Inflammatory macrophage (primary cell): ENCODE measurements at regions not wholly inside any gene's neighbourhood (a gene's known extent, or its start where the extent isn't known, plus 50 kb on each side); places are given as distances from the start of the nearest gene placed in this dataset.
A peak's percentile ranks its signal among the peaks of the same experiment; 100 is the strongest.

Experiments
- DNase-seq, 2 donors: peaks; one replicate each; pipeline ENCODE4 v3.0.0-alpha.2; 2020 to 2022

GRCh38 chrX:3257471-3257870 is 89.0 kb downstream of the MXRA5 start:
- DNase-seq, result no peak

DNA sequence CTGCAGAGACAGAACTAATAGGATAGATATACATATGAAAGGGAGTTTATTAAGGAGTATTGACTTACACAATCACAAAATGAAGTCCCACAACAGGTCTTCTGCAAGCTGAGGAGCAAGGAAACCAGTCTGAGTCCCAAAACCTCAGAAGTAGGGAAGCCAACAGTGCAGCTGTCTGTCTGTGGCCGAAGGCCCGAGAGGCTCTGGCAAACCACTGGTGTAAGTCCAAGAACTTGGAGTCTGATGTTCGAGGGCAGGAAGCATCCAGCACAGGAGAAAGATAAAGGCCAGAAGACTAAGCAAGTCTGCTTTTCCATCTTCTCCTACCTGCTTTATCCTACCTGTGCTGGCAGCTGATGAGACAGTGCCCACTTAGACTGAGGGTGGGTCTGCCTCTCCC is 89.6 kb downstream of the MXRA5 start:
- DNase-seq, result no peak

- DNase-seq, result peak; percentile 60 to 66
Measured at GRCh38 chrX:3252744-3253143, 93.7 kb downstream of the MXRA5 start.

GRCh38 chrX:3250966-3251365 is 95.5 kb downstream of the MXRA5 start:
- no peak for DNase-seq

DNA sequence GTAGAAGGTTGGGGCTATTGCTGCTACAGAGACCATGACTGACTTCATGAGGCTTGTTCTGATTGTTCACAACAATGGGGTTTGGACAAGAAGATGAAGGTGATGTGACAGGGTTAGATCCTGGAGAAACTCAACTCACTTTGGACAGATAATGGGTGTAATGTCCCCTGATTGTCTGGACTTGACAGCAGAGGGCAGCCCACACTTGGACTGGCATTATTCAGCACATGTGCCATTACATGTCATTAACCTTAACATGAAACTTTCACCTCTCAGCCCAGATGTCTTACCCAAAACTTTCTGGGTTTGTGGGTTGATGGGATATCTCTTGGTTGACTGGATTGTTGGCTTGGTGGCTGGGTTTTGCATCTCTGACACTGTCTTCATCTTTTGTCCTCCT is 101.5 kb downstream of the MXRA5 start:
- peak; percentile 4 to 41 for DNase-seq

DNA sequence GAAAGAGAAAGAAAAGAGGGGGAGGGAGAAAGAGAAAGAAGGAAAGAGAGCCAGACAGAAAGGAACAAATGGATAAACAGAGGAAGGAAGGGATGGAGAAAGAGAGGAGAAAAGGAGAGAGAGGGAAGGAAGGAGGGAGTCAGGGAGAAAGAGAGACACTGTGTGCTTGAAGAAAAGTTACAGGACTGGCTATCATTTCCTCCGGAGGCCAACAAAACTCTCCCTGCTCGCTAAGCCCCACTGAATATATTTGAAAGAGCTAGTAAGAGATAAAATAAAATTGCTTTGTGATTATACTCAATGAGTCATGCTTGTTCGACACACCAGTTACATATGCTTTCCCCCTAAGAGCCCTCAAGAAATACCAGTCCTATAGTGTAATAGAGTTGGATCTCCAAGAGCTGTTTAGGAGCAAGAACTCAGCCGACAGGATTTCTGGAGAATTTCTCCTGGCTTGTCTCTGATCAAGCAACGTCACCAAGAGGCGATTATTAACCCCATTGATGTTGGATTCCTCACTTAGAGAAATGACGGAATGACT is 102.2 kb downstream of the MXRA5 start:
- no peak for DNase-seq

- no peak for DNase-seq
Measured at GRCh38 chrX:3232262-3232923, 114.1 kb downstream of the MXRA5 start.

DNA sequence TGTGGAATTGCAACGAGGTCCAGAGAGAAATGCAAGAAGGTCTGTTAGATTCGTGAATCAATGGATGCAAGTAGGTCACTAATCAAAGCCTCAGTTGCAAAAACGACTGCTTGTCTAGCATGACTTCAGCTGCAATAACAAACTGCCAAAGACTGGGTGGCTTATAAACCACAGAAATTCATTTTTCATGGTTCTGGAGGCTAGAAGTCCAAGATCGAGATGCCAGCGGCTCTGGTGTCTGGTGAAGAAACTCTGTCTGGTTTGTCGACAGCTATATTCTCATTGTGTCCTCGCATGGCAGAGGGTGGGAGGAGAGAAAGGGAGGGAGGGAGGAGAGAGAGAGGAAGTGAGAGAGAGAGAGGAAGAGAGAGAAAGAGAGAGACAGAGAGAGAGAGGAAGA is 114.7 kb downstream of the MXRA5 start:
- DNase-seq, result no peak

DNA sequence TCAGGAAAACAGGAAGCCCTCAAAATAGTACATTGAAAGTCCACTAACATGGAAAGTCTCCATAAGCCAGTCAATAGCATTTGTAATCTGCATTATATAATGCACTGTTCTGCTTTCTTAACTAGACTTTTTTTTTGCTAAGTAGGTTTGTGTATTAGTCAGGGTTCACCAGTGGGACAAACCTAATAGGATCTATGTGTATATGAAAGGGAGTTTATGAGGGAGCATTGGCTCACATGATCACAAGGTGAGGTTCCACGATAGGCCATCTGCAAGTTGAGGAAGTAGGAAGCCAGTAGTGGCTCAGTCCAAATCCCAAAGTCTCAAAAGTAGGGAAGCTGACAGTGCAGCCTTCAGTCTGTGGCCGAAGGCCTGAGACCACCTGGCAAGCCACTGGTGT is 116.0 kb downstream of the MXRA5 start:
- DNase-seq, result no peak

DNA sequence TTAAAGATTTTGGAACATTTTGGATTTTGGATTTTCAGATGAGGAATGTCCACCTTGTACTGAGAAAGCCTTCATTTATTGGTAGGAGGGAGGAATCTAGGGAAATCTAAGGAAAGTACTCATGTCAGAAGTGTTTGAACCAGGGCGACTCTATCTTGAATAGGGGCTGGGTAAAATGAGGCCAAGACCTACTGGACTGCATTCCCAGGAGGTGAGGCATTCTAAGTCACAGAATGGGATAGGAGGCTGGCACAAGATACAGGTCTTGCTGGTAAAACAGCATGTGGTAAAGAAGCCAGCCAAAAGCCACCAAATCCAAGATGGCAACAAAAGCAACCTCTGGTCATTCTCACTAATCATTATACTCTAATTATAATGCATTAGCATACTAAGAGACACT is 118.9 kb downstream of the MXRA5 start:
- no peak for DNase-seq

DNA sequence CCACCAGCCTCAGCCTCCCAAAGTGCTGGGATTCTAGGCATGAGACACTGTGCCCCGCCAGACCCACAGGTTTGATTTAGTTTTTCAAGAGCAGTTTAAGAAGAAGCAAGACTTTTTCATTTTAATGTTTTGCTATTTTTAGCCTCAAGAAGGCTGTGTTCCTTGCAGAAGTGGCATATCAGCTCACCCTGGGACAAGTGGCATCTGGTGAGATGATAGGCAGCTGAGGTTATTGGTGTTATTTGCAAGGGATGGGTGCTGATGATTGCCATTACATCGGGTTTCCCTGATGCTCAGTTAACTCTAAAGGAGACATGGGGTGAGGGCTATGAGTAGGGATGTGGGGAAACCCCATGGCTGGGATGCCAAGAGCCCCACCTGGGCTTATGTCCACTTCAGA is 120.4 kb downstream of the MXRA5 start:
- DNase-seq, result no peak

GRCh38 chrX:3221643-3222042 is 124.8 kb downstream of the MXRA5 start:
- DNase-seq, result no peak

DNA sequence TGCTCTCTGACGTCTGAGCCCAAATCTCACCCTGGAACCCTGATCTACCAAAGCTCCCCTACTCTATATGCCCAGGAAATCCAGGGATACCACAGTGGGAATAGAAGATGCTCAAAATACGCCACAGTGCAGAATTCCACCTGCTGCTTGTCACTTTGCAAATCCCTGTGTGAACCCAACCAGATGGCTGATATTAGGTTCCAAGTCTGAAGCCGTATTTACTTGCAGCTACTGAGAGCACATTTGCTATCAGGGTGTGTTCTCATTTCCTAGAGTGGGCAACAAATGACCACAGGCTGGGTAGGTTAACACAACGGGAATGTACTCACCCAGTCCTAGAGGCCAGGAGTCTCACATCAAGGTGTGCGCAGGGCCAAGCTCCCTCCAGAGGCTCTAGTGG is 126.8 kb downstream of the MXRA5 start:
- no peak for DNase-seq

GRCh38 chrX:3219231-3219630 is 127.2 kb downstream of the MXRA5 start:
- no peak for DNase-seq

DNA sequence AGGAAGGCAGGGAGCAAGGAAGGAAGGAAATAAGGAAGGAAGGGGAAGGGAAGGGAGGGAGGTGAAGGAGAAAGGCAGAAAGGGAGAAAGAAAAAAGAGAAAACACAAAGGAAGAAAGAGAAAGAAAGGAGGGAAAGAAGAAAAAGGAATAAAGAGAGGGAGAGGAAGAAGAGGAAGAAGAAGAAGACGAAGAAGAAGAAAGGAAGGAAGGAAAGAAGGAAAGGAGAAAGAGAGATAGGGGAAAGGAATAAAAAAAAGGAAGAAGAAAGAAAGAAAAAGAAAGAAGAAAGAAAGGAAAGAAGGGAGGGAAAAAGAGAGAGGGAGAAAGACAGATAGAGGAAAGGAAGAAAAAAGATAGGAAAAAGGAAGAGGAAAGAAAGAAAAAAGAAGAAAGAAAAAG is 128.0 kb downstream of the MXRA5 start:
- no peak for DNase-seq

GRCh38 chrX:3216581-3217180 is 129.8 kb downstream of the MXRA5 start:
- DNase-seq, result no peak

GRCh38 chrX:3215249-3215648 is 131.2 kb downstream of the MXRA5 start:
- DNase-seq, result no peak

- DNase-seq, result no peak
Measured at GRCh38 chrX:3206314-3206713, 140.1 kb downstream of the MXRA5 start.

DNA sequence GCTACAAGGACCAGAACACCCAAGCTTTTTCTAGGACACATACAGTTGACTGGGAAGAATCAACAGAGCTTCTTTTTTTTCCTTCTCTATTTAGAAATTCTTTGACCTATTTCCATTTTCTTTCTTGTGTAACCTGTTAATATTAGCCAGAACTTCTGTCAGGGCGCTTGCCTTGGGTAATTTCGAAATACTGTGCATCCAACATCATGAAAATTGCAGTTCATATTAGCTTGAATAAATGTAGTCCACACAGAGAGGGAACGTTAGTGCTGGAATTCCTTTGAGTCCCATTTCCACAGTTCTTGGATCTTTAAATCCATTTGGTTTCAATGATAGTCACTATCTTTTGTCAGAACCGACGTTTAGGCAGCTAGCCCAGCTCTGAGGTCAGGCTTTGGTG is 141.8 kb downstream of the MXRA5 start:
- DNase-seq, result no peak

DNA sequence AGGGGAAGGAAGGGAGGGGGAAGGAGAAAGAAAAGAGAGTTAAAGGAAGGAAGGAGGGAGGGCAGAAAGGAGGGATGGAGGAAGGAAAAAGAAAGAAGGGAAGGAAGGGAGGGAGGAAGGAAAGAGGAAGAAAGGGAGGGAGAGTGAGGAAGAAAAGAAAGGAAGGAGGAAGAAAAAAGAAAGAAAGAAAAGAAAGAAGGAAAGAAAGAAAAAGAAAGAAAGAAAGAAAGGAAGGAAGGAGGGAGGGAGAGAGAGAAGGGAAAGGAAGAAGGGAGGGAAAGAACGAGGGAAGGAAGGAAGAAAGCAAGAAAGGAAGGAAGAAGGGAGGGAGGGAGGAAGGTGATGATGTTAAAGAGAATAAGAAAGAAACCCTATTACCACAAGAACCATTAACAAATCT is 150.6 kb downstream of the MXRA5 start:
- no peak for DNase-seq

DNA sequence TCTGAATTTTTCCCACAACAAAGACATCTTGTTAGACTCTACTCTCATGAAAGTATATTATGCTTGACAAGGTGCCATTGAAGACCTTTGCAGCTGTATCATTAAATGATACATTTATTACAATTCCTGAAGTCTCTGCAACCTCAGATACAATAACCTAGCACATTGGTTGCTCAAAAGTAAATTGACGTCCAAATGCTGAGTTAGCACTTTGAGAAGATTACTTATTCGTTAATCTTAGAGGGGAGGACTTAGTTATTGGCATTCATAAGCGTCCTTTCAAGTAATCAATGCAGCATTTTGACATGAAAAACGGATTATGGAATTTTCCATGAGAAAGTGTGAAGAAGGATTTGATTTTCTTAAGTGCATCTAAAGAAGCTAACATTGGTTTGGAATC is 151.6 kb downstream of the ARSF start:
- no peak for DNase-seq

- DNase-seq, result no peak
Measured at GRCh38 chrX:3191796-3192195, 150.5 kb downstream of the ARSF start.

DNA sequence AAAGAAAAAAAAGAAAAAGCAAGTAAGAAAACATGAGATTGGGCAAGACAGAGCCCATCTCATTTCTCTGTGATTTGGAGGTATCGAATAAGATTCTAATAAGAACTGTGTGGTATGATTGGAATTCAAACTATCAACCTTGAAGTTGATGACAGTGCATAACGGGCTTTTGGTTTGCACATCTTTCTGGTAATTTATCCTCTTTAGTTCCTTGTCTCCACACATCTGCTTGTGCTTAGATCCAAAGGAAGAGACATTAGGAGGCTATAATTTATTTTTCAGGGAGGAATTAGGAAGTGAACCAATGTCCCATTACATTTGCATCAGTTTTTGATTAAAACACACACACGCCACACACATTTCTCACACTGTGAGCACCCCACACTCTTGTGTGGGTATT is 149.9 kb downstream of the ARSF start:
- DNase-seq, result no peak

GRCh38 chrX:3184176-3184930 is 143.1 kb downstream of the ARSF start:
- DNase-seq, result no peak
